ENCODE measurements at regions not wholly inside any gene's neighbourhood (a gene's known extent, or its start where the extent isn't known, plus 50 kb on each side); places are given as distances from the start of the nearest gene placed in this dataset.

DNA sequence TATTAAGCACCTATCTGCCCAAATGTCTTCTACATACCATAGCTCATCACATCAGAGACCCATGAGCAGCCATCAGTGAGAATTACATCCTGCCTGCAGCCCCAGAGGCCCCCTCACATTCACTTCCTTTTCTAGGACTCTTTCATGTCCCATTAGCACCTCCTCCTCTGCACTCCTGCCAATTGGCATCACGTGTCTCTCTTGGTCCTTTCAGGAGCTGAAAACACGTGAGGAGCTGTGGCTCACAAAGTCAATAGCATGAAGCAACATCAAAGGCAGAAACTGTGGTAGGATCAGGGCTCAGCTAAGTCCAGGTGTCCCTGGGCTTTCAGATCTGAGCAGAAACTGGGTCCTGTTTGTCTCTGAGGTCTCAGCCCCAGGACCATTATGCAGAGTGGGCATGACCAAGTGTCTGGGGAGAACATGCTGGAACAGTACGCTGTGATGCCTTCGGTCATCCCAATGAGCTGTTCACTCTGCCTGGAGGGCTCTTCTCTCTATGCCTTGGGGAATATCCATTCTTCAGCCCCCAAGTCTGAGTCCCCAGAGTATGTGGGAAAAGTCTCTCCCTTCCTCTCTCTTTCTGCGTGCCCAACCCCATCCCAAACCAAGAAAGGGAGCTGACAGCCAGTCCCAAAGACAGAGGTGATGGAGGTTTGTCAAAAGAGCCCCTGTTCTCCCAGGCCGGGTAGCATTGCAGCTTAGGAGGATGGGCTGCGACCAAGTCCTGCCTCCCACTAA is 457.0 kb upstream of the CDH5 start:
- DNase-seq (ENCODE audit: low spot score in 2 of 2), result peak in 1 of 2 donors; percentile 30
- Histone ChIP-seq H3K9me3 (no peaks in the 10 kb centered on the region), H3K4me1 (no peaks in the 10 kb centered on the region), H3K27me3 (no peaks in the 10 kb centered on the region), H3K27ac (peak overlapping the region in 1 of 2 donors; percentile 38), H3K4me3 (no peak overlapping the region), H3K36me3 (no peaks in the 10 kb centered on the region)
- intact Hi-C loops (cut with DNase I; ENCODE audit: low total_unique reads), result no loop called here
- TF ChIP-seq POLR2AphosphoS5 (IDR thresholded peaks at IDR 0.05), result no peak
- TF ChIP-seq, protein P1, sequence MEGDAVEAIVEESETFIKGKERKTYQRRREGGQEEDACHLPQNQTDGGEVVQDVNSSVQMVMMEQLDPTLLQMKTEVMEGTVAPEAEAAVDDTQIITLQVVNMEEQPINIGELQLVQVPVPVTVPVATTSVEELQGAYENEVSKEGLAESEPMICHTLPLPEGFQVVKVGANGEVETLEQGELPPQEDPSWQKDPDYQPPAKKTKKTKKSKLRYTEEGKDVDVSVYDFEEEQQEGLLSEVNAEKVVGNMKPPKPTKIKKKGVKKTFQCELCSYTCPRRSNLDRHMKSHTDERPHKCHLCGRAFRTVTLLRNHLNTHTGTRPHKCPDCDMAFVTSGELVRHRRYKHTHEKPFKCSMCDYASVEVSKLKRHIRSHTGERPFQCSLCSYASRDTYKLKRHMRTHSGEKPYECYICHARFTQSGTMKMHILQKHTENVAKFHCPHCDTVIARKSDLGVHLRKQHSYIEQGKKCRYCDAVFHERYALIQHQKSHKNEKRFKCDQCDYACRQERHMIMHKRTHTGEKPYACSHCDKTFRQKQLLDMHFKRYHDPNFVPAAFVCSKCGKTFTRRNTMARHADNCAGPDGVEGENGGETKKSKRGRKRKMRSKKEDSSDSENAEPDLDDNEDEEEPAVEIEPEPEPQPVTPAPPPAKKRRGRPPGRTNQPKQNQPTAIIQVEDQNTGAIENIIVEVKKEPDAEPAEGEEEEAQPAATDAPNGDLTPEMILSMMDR (IDR thresholded peaks at IDR 0.05), result no peak

DNA sequence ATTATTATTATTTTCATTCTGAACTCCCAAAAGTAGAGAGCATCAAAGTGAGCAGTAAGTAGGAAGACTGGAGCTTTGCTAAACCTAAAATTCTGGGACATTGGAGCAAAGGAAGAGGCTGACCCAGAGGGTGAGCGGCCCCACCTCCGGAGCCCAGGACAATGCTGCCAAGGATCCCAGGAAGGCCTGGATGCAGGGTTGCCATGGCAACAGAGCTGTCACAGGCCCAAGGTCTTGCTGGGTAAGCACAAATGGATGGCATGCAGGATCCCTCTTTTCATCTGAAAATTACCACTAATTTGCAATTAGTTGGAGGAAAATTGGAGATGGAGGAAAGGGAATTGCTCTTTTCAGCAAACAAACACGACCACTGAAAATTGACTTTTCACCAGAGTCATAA is 457.9 kb upstream of the CDH5 start:
- Histone ChIP-seq H3K36me3 (no peaks in the 10 kb centered on the region), H3K27ac (no peak overlapping the region), H3K4me1 (no peaks in the 10 kb centered on the region), H3K9me3 (no peaks in the 10 kb centered on the region), H3K27me3 (no peaks in the 10 kb centered on the region), H3K4me3 (no peak overlapping the region)
- TF ChIP-seq POLR2A (IDR thresholded peaks at IDR 0.05) (no peak), POLR2AphosphoS5 (IDR thresholded peaks at IDR 0.05) (no peak)
- intact Hi-C loops (cut with DNase I; ENCODE audit: low total_unique reads), result no loop called here
- no peak for DNase-seq (ENCODE audit: low spot score in 2 of 2)

DNA sequence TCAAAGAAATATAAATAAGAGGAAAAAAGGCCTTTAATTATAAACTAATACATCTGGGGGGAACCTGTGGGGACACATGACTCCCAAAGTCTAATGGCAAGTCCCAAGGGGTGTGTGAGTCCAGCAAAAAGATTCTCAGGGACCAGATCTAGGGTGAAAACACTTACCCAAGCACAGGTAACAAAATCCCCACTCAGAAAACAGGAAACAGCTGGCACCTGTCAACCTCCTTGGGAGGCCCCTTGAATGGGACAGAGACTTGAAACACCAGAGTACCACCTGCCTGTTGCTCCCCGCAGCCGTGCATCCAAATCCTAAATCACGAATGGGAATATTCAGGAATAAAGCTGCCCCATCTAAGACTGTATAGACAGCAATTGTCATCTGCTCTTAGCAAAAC is 461.2 kb upstream of the CDH5 start:
- Histone ChIP-seq H3K27me3 (no peaks in the 10 kb centered on the region), H3K27ac (no peak overlapping the region), H3K4me1 (no peaks in the 10 kb centered on the region), H3K9me3 (no peaks in the 10 kb centered on the region), H3K4me3 (no peak overlapping the region), H3K36me3 (no peaks in the 10 kb centered on the region)
- no peak for DNase-seq (ENCODE audit: low spot score in 2 of 2)
- TF ChIP-seq POLR2A (IDR thresholded peaks at IDR 0.05) (no peak), POLR2AphosphoS5 (IDR thresholded peaks at IDR 0.05) (no peak)
- TF ChIP-seq, protein P1 (IDR thresholded peaks at IDR 0.05), result no peak
- intact Hi-C loops (cut with DNase I; ENCODE audit: low total_unique reads), result no loop called here

DNA sequence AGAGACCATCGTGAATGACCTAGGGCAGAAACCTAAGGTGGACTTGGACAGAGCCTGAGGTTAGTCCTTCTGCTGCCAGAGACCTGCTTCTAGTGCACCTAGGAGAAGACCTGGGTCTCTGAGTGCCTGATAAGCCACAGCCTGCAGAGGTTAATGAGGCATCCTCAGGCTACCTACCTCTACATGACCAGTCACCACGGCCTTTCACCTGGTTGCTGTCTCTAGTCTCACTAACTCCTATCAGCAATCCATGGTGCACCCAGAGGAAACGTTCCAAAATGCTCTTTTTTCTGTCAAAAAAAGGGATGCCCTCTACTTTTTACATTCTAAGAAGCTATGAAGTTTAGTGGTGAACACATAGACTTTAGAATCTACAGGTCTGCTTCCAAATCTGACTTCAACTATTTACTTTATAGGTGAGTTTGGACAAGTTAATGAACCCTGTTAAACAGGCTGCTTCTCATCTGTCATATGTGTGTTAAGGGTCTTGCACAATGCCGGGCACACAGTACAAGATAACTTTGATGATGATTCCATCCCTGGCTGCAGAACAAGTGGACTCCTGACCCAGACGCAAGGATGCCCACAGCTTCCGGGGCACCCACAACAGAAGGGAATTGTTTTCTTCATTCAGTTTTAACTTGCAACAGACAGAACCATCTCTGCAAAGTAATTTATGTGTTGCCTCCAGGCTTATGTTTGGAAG is 469.9 kb upstream of the CDH5 start:
- H3K4me1 ChIP-seq, result no peaks in the 10 kb centered on the region
- no peaks in the 10 kb centered on the region for H3K36me3 ChIP-seq
- no peak overlapping the region for H3K4me3 ChIP-seq
- no peaks in the 10 kb centered on the region for H3K27me3 ChIP-seq
- H3K27ac ChIP-seq, result no peak overlapping the region
- no peaks in the 10 kb centered on the region for H3K9me3 ChIP-seq
- DNase-seq (ENCODE audit: low spot score in 2 of 2), result no peak
- intact Hi-C loops (cut with DNase I; ENCODE audit: low total_unique reads), result no loop called here
- TF ChIP-seq, protein P1 (IDR thresholded peaks at IDR 0.05), result no peak
- TF ChIP-seq POLR2A (IDR thresholded peaks at IDR 0.05), result no peak
- no peak for TF ChIP-seq POLR2AphosphoS5 (IDR thresholded peaks at IDR 0.05)

DNA sequence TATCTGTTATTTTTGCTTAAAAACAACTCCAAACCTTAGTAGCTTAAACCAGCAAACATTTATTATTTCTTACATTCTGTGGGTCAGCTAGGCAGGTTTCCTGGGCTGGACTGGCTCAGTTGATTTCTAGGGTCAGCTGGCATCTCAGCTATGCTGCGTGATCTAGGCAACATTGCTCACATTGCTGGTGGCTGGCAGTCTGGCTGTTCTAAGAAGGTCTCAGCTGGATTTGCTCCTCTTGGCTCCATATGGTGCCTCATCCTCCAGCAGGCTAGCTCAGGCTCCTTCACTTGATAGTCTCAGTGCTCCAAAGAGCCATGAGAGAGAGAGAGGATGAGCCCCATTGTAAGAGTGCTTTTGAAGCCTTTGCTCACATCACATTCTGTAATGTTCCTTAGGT is 470.6 kb upstream of the CDH5 start:
- intact Hi-C loops (cut with DNase I; ENCODE audit: low total_unique reads), result no loop called here
- no peaks in the 10 kb centered on the region for H3K27me3 ChIP-seq
- H3K9me3 ChIP-seq, result no peaks in the 10 kb centered on the region
- no peak overlapping the region for H3K4me3 ChIP-seq
- TF ChIP-seq, protein P1 (IDR thresholded peaks at IDR 0.05), result no peak
- H3K4me1 ChIP-seq, result no peaks in the 10 kb centered on the region
- H3K27ac ChIP-seq, result no peak overlapping the region
- no peaks in the 10 kb centered on the region for H3K36me3 ChIP-seq
- no peak for DNase-seq (ENCODE audit: low spot score in 2 of 2)

Data from breast epithelium (tissue), 4 donors.